ENCODE measurements at regions not wholly inside any gene's neighbourhood (a gene's known extent, or its start where the extent isn't known, plus 50 kb on each side); places are given as distances from the start of the nearest gene placed in this dataset.

GRCh38 chr5:104130320-104130719 is 567.7 kb upstream of the NUDT12 start:
- TF ChIP-seq GATA3 (IDR thresholded peaks at IDR 0.05; ENCODE audit: low read depth, low read length) (no peak), GATA2 (IDR thresholded peaks at IDR 0.05; ENCODE audit: low read depth, low read length) (no peak)
